ENCODE measurements at regions not wholly inside any gene's neighbourhood (a gene's known extent, or its start where the extent isn't known, plus 50 kb on each side); places are given as distances from the start of the nearest gene placed in this dataset.

GRCh38 chr2:6177811-6178210 lies 485.6 kb downstream of the SOX11 start (continued):
- TF ChIP-seq, protein P1, sequence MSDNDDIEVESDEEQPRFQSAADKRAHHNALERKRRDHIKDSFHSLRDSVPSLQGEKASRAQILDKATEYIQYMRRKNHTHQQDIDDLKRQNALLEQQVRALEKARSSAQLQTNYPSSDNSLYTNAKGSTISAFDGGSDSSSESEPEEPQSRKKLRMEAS (IDR thresholded peaks at IDR 0.05; ENCODE audit: low read depth) = no peak

DNA sequence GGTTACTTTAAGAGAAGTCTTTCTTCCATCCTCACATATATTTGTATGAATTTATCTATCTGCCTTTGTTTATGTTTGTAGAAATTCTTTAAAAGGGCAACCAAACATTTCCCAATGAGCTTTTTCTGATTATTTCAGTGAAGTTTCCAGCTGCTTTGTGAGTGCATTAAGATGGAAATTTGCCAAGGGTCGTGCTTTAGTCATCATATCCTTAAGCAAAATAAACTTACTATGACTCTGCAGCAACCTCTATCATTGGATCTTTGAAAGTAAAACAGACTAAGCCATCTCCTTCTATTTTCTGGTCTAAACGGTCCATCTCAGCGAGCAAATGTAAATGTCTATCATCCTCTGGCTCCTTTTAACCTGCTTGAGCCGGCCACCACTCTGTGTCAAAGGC lies 489.3 kb downstream of the SOX11 start:
- no peaks in the 10 kb centered on the region for H3K79me2 ChIP-seq (ENCODE audit: insufficient read depth)
- TF ChIP-seq JUND (IDR thresholded peaks at IDR 0.05) (no peak), NFIC (IDR thresholded peaks at IDR 0.05; ENCODE audit: borderline replicate concordance) (0 out of 2 replicates have a peak, but pooled peaks have one; percentile 11)
- ChIA-PET CTCF (interaction anchor here (0.6 to 0.9 kb wide), 2 partner anchors 14 to 1585 kb away, joined by 3 read pairs; no protein-coding TSS in a partner anchor), POLR2A (no interaction called here)
- H3K4me3 ChIP-seq (ENCODE audit: low read depth in 2 of 2, low read length in 1 of 2) = no peak overlapping the region
- no peaks in the 10 kb centered on the region for H4K20me1 ChIP-seq (ENCODE audit: insufficient read depth)
- WGBS (ENCODE audit: low lambda C conversion rate) = 6% methylated on average over 4 of the region's 4 CpGs
- DNase-seq = no peak
- no peaks in the 10 kb centered on the region for H3K27me3 ChIP-seq (ENCODE audit: insufficient read depth)
- H3K9me2 ChIP-seq = peaks cover 2% of the 10 kb centered on the region; the same call in 1 of the 2 replicates
- H3F3A ChIP-seq (replicated peaks; ENCODE audit: insufficient read depth) = peaks cover 12% of the 10 kb centered on the region
- H2AFZ ChIP-seq (ENCODE audit: low read depth) = peak overlapping the region; percentile 79
- peak overlapping the region; percentile 40 to 80 for H3K27ac ChIP-seq (ENCODE audit: low read depth in 2 of 2, low read length in 1 of 2)
- H3K4me2 ChIP-seq = peak overlapping the region; percentile 70
- peaks cover 14 to 15% of the 10 kb centered on the region in 2 experiments; a peak in 3 of 4 replicates for H3K4me1 ChIP-seq (ENCODE audit: control insufficient read depth in 1 of 2, insufficient read depth in 2 of 2, low read depth in 1 of 2, low read length in 1 of 2)
- H3K9me3 ChIP-seq = no peaks in the 10 kb centered on the region
- no peaks in the 10 kb centered on the region for H3K36me3 ChIP-seq (replicated peaks in 1 of 2; ENCODE audit: control insufficient read depth in 1 of 2, insufficient read depth in 2 of 2, low read length in 1 of 2)
- H3K9ac ChIP-seq = peak overlapping the region; percentile 37; the same call in 1 of the 2 replicates

GRCh38 chr2:6181926-6182325 lies 489.7 kb downstream of the SOX11 start:
- Histone ChIP-seq H3K4me1 (ENCODE audit: control insufficient read depth in 1 of 2, insufficient read depth in 2 of 2, low read depth in 1 of 2, low read length in 1 of 2) (peaks cover 15 to 17% of the 10 kb centered on the region in 2 experiments; a peak in 3 of 4 replicates), H3F3A (replicated peaks; ENCODE audit: insufficient read depth) (peaks cover 13% of the 10 kb centered on the region), H3K79me2 (ENCODE audit: insufficient read depth) (no peaks in the 10 kb centered on the region), H4K20me1 (ENCODE audit: insufficient read depth) (no peaks in the 10 kb centered on the region), H3K36me3 (replicated peaks in 1 of 2; ENCODE audit: control insufficient read depth in 1 of 2, insufficient read depth in 2 of 2, low read length in 1 of 2) (no peaks in the 10 kb centered on the region), H3K4me2 (peak overlapping the region; percentile 70), H2AFZ (ENCODE audit: low read depth) (peak overlapping the region; percentile 79), H3K9ac (peak overlapping the region; percentile 37; the same call in 1 of the 2 replicates), H3K27ac (ENCODE audit: low read depth in 2 of 2, low read length in 1 of 2) (peak overlapping the region; percentile 40 to 80), H3K4me3 (ENCODE audit: low read depth in 2 of 2, low read length in 1 of 2) (no peak overlapping the region), H3K27me3 (ENCODE audit: insufficient read depth) (no peaks in the 10 kb centered on the region), H3K9me3 (no peaks in the 10 kb centered on the region), H3K9me2 (no peaks in the 10 kb centered on the region)
- CTCF ChIA-PET = interaction anchor here (0.6 to 0.9 kb wide), 3 partner anchors 11 to 1585 kb away, joined by 3 read pairs; no protein-coding TSS in a partner anchor
- WGBS (ENCODE audit: low lambda C conversion rate) = 17% methylated on average over 4 of the region's 4 CpGs
- TF ChIP-seq SIN3A (IDR thresholded peaks at IDR 0.05; ENCODE audit: borderline replicate concordance, low read depth, low read length) (no peak), REST (IDR thresholded peaks at IDR 0.05; ENCODE audit: low read depth, low read length) (no peak), SMC3 (IDR thresholded peaks at IDR 0.05; ENCODE audit: low read depth, low read length) (no peak), FOXM1 (IDR thresholded peaks at IDR 0.05; ENCODE audit: low read depth) (no peak), NFIC (IDR thresholded peaks at IDR 0.05; ENCODE audit: borderline replicate concordance) (no peak), RCOR1 (IDR thresholded peaks at IDR 0.05; ENCODE audit: low read length) (no peak), CHD2 (IDR thresholded peaks at IDR 0.05; ENCODE audit: low read length, partially characterized antibody) (no peak), GATA2 (CRISPR knock-in tag; IDR thresholded peaks at IDR 0.05) (no peak), ELF1 (IDR thresholded peaks at IDR 0.05) (no peak), EP300 (IDR thresholded peaks at IDR 0.05; ENCODE audit: borderline replicate concordance in 1 of 2, low read depth in 1 of 2, low read length in 1 of 2) (no peak), RFX5 (IDR thresholded peaks at IDR 0.05; ENCODE audit: low read length) (no peak), NRF1 (IDR thresholded peaks at IDR 0.05; ENCODE audit: low read depth, low read length) (no peak), RXRA (IDR thresholded peaks at IDR 0.05; ENCODE audit: borderline replicate concordance, low read depth) (no peak), FOXJ3 (CRISPR knock-in tag; IDR thresholded peaks at IDR 0.05) (no peak), EZH2phosphoT487 (IDR thresholded peaks at IDR 0.05; ENCODE audit: borderline replicate concordance, low read depth) (no peak)
- TF ChIP-seq, protein P2, sequence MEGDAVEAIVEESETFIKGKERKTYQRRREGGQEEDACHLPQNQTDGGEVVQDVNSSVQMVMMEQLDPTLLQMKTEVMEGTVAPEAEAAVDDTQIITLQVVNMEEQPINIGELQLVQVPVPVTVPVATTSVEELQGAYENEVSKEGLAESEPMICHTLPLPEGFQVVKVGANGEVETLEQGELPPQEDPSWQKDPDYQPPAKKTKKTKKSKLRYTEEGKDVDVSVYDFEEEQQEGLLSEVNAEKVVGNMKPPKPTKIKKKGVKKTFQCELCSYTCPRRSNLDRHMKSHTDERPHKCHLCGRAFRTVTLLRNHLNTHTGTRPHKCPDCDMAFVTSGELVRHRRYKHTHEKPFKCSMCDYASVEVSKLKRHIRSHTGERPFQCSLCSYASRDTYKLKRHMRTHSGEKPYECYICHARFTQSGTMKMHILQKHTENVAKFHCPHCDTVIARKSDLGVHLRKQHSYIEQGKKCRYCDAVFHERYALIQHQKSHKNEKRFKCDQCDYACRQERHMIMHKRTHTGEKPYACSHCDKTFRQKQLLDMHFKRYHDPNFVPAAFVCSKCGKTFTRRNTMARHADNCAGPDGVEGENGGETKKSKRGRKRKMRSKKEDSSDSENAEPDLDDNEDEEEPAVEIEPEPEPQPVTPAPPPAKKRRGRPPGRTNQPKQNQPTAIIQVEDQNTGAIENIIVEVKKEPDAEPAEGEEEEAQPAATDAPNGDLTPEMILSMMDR (IDR thresholded peaks at IDR 0.05) = no peak
- POLR2A ChIA-PET = no interaction called here
- no peak for DNase-seq

Measured in SK-N-SH (cell line).